HEK293T (cell line): ENCODE measurements at regions not wholly inside any gene's neighbourhood (a gene's known extent, or its start where the extent isn't known, plus 50 kb on each side); places are given as distances from the start of the nearest gene placed in this dataset.

ENCODE experiments used
- CTCF ChIA-PET: fragments of 350-600 bp; formaldehyde crosslinking; extraction: SDS; loops from one replicate; lab custom pipeline; 2021; ENCODE audit warnings: antibody characterized with exemption, inconsistent platforms; lab: Yijun Ruan, JAX
- POLR2A ChIA-PET: fragments of 350-600 bp; formaldehyde crosslinking; extraction: SDS; loops from one replicate; lab custom pipeline; 2020; ENCODE audit warnings: antibody characterized with exemption, inconsistent platforms; lab: Yijun Ruan, JAX
- DNase-seq: peaks from one replicate; pipeline ENCODE4 v3.0.0; 2012; ENCODE audit warnings: mixed read lengths; ENCODE audit errors: extremely low spot score
- ARNT ChIP-seq: fragments of 450-650 bp; IDR thresholded peaks from 2 replicates; pipeline ENCODE4 v1.6.1; 2017; ENCODE audit warnings: mild to moderate bottlenecking
- BHLHE40 ChIP-seq: fragments of 450-650 bp; IDR thresholded peaks from 2 replicates; pipeline ENCODE4 v1.6.1; 2016; ENCODE audit warnings: mild to moderate bottlenecking, moderate library complexity, borderline replicate concordance
- CTBP1 ChIP-seq: fragments of 450-650 bp; IDR thresholded peaks from 2 replicates; pipeline ENCODE4 v1.6.1; 2016; ENCODE audit warnings: borderline replicate concordance
- ELF4 ChIP-seq: fragments of 450-650 bp; IDR thresholded peaks from 2 replicates; pipeline ENCODE4 v1.6.1; 2017; ENCODE audit warnings: antibody characterized with exemption
- FOXA1 ChIP-seq: fragments of 450-650 bp; IDR thresholded peaks from 2 replicates; pipeline ENCODE4 v1.6.1; 2016; ENCODE audit warnings: mild to moderate bottlenecking
- FOXK2 ChIP-seq: fragments of 450-650 bp; IDR thresholded peaks from 2 replicates; pipeline ENCODE4 v1.6.1; 2016; ENCODE audit warnings: mild to moderate bottlenecking
- FOXM1 ChIP-seq: fragments of 450-650 bp; IDR thresholded peaks from 2 replicates; pipeline ENCODE4 v1.6.1; 2017; ENCODE audit warnings: mild to moderate bottlenecking, borderline replicate concordance
- HDGF ChIP-seq: fragments of 450-650 bp; IDR thresholded peaks from 2 replicates; pipeline ENCODE4 v1.6.1; 2017; ENCODE audit warnings: antibody characterized with exemption, borderline replicate concordance
- L3MBTL2 ChIP-seq: fragments of 450-650 bp; conservative IDR thresholded peaks from 2 replicates; pipeline ENCODE4 v1.6.1; 2016; ENCODE audit warnings: mild to moderate bottlenecking
- LEF1 ChIP-seq: fragments of 450-650 bp; IDR thresholded peaks from 2 replicates; pipeline ENCODE4 v1.6.1; 2017; ENCODE audit warnings: mild to moderate bottlenecking, borderline replicate concordance
- NFRKB ChIP-seq: fragments of 450-650 bp; IDR thresholded peaks from 2 replicates; pipeline ENCODE4 v1.6.1; 2016; ENCODE audit warnings: mild to moderate bottlenecking, moderate library complexity
- PKNOX1 ChIP-seq: fragments of 450-650 bp; IDR thresholded peaks from 2 replicates; pipeline ENCODE4 v1.6.1; 2016
- SP1 ChIP-seq: fragments of 450-650 bp; IDR thresholded peaks from 2 replicates; pipeline ENCODE4 v1.6.1; 2017
- SUZ12 ChIP-seq: fragments of 450-650 bp; IDR thresholded peaks from 2 replicates; pipeline ENCODE4 v1.6.1; 2016; ENCODE audit warnings: mild to moderate bottlenecking
- TARDBP ChIP-seq: fragments of 450-650 bp; IDR thresholded peaks from 2 replicates; pipeline ENCODE4 v1.6.1; 2016
- ZNF384 ChIP-seq: fragments of 450-650 bp; IDR thresholded peaks from 2 replicates; pipeline ENCODE4 v1.6.1; 2016

- no peak for DNase-seq
- TF ChIP-seq ARNT (no peak), LEF1 (no peak), L3MBTL2 (no peak), SUZ12 (no peak), SP1 (no peak), ELF4 (no peak), PKNOX1 (no peak), FOXA1 (no peak), TARDBP (no peak), NFRKB (no peak), FOXM1 (no peak), BHLHE40 (no peak), HDGF (no peak), CTBP1 (no peak), ZNF384 (no peak), FOXK2 (no peak)
- ChIA-PET POLR2A (no interaction called here), CTCF (no interaction called here)
Observed at GRCh38 chr19:29399804-29400203, 126.0 kb upstream of the VSTM2B start.

- ChIA-PET POLR2A (no interaction called here), CTCF (no interaction called here)
- TF ChIP-seq CTBP1 (no peak), SP1 (no peak), FOXA1 (no peak), ZNF384 (no peak), L3MBTL2 (no peak), FOXK2 (no peak), PKNOX1 (no peak)
- no peak for DNase-seq
Observed at GRCh38 chr19:29400917-29401711, 124.7 kb upstream of the VSTM2B start.

GRCh38 chr19:29401712-29402421, 123.9 kb upstream of the VSTM2B start:
- POLR2A ChIA-PET, result no interaction called here
- no peak for TF ChIP-seq ZNF384
- no peak for TF ChIP-seq TARDBP
- TF ChIP-seq FOXK2, result no peak
- no peak for TF ChIP-seq FOXA1
- TF ChIP-seq NFRKB, result no peak
- TF ChIP-seq SUZ12, result no peak
- no peak for TF ChIP-seq PKNOX1
- TF ChIP-seq ELF4, result no peak
- TF ChIP-seq L3MBTL2, result no peak
- no peak for TF ChIP-seq HDGF
- TF ChIP-seq SP1, result no peak
- TF ChIP-seq CTBP1, result no peak
- TF ChIP-seq ARNT, result no peak
- CTCF ChIA-PET, result no interaction called here
- no peak for DNase-seq

- no peak for TF ChIP-seq ARNT
- no peak for TF ChIP-seq NFRKB
- no peak for TF ChIP-seq CTBP1
- TF ChIP-seq SUZ12, result no peak
- no peak for TF ChIP-seq BHLHE40
- TF ChIP-seq FOXA1, result no peak
- TF ChIP-seq L3MBTL2, result no peak
- TF ChIP-seq FOXM1, result no peak
- TF ChIP-seq FOXK2, result no peak
- TF ChIP-seq HDGF, result no peak
- ChIA-PET POLR2A (no interaction called here), CTCF (no interaction called here)
- DNase-seq, result no peak
Observed at GRCh38 chr19:29402563-29402962, 123.2 kb upstream of the VSTM2B start.

GRCh38 chr19:29404015-29404414, 121.8 kb upstream of the VSTM2B start:
- POLR2A ChIA-PET, result no interaction called here
- DNase-seq, result no peak
- CTCF ChIA-PET, result interaction anchor here (0.7 kb wide), 1 partner anchor 73 kb away, joined by 4 read pairs; no protein-coding TSS in a partner anchor
- no peak for TF ChIP-seq FOXM1
- no peak for TF ChIP-seq FOXA1
- TF ChIP-seq ZNF384, result no peak
- TF ChIP-seq BHLHE40, result no peak

- no peak for DNase-seq
- CTCF ChIA-PET, result no interaction called here
- POLR2A ChIA-PET, result no interaction called here
- no peak for TF ChIP-seq ELF4
- TF ChIP-seq CTBP1, result no peak
- no peak for TF ChIP-seq HDGF
- no peak for TF ChIP-seq PKNOX1
- TF ChIP-seq FOXK2, result no peak
- TF ChIP-seq TARDBP, result no peak
- no peak for TF ChIP-seq BHLHE40
- no peak for TF ChIP-seq SP1
- TF ChIP-seq SUZ12, result no peak
- no peak for TF ChIP-seq FOXM1
- TF ChIP-seq LEF1, result no peak
- no peak for TF ChIP-seq L3MBTL2
- no peak for TF ChIP-seq FOXA1
- TF ChIP-seq ARNT, result no peak
- TF ChIP-seq ZNF384, result no peak
- TF ChIP-seq NFRKB, result no peak
Observed at GRCh38 chr19:29404951-29405727, 120.7 kb upstream of the VSTM2B start.
